DOHH2 (cell line): ENCODE measurements at regions not wholly inside any gene's neighbourhood (a gene's known extent, or its start where the extent isn't known, plus 50 kb on each side); places are given as distances from the start of the nearest gene placed in this dataset.

Experiments
- H3F3A ChIP-seq: fragments of 200-600 bp; sonication (generic), shearing (Covaris generic); 2 replicates; pipeline ENCODE4 v1.6.0; 2016; ENCODE audit warnings: antibody characterized with exemption, mild to moderate bottlenecking; ENCODE audit not compliant: control insufficient read depth, insufficient read depth
- H3K27ac ChIP-seq: fragments of 200-600 bp; sonication (generic); 2 replicates; pipeline ENCODE4 v1.5.1; 2014; ENCODE audit warnings: low read depth, mild to moderate bottlenecking, low read length, moderate library complexity
- H3K27me3 ChIP-seq: fragments of 200-600 bp; sonication (generic); 2 replicates; pipeline ENCODE4 v1.6.1; 2014; ENCODE audit warnings: mild to moderate bottlenecking, low read length, mixed read lengths; ENCODE audit not compliant: control insufficient read depth
- H3K36me3 ChIP-seq: fragments of 200-600 bp; sonication (generic); 2 replicates; pipeline ENCODE4 v1.6.1; 2014; ENCODE audit warnings: mild to moderate bottlenecking, low read length, moderate library complexity, mixed read lengths; ENCODE audit not compliant: control insufficient read depth
- H3K4me1 ChIP-seq: fragments of 200-600 bp; sonication (generic); 2 replicates; pipeline ENCODE4 v1.6.1; 2014; ENCODE audit warnings: mild to moderate bottlenecking, low read length, mixed read lengths; ENCODE audit not compliant: control insufficient read depth
- H3K4me2 ChIP-seq: fragments of 200-600 bp; sonication (generic); 2 replicates; pipeline ENCODE4 v1.6.0; 2014; ENCODE audit warnings: mild to moderate bottlenecking, low read length, moderate library complexity
- H3K4me3 ChIP-seq: fragments of 200-600 bp; sonication (generic); 2 replicates; pipeline ENCODE4 v1.5.1; 2014; ENCODE audit warnings: mild to moderate bottlenecking, low read length, mixed read lengths
- H3K79me2 ChIP-seq: fragments of 200-600 bp; sonication (generic); 2 replicates; pipeline ENCODE4 v1.6.1; 2014; ENCODE audit warnings: mild to moderate bottlenecking, low read length, mixed read lengths; ENCODE audit not compliant: control insufficient read depth
- H3K9me2 ChIP-seq: fragments of 200-600 bp; sonication (generic); replicated peaks from 2 replicates; pipeline ENCODE4 v1.6.1; 2014; ENCODE audit warnings: mild to moderate bottlenecking, low read length, mixed read lengths; ENCODE audit not compliant: control insufficient read depth
- H3K9me3 ChIP-seq: fragments of 200-600 bp; sonication (generic); 2 replicates; pipeline ENCODE4 v1.6.1; 2014; ENCODE audit warnings: antibody characterized with exemption, low read length, mixed read lengths; ENCODE audit not compliant: control insufficient read depth, insufficient read depth
- H4K20me1 ChIP-seq: fragments of 200-600 bp; sonication (generic); 2 replicates; pipeline ENCODE4 v1.6.0; 2014; ENCODE audit warnings: low read depth, mild to moderate bottlenecking, antibody characterized with exemption, low read length, moderate library complexity; ENCODE audit not compliant: control insufficient read depth, insufficient read depth
- EZH2phosphoT487 ChIP-seq: fragments of 200-600 bp; sonication (generic); IDR thresholded peaks from 2 replicates; pipeline ENCODE4 v1.6.1; 2017; ENCODE audit warnings: borderline replicate concordance, mild to moderate bottlenecking, antibody characterized with exemption, low read length, moderate library complexity, mixed read lengths
- TF ChIP-seq, protein P1 (sequence below): fragments of 200-600 bp; sonication (generic); IDR thresholded peaks from one replicate; pipeline ENCODE4 v1.5.1; 2014; ENCODE audit warnings: antibody characterized with exemption, mild to moderate bottlenecking, low read depth, low read length; ENCODE audit not compliant: poor library complexity, severe bottlenecking

DNA sequence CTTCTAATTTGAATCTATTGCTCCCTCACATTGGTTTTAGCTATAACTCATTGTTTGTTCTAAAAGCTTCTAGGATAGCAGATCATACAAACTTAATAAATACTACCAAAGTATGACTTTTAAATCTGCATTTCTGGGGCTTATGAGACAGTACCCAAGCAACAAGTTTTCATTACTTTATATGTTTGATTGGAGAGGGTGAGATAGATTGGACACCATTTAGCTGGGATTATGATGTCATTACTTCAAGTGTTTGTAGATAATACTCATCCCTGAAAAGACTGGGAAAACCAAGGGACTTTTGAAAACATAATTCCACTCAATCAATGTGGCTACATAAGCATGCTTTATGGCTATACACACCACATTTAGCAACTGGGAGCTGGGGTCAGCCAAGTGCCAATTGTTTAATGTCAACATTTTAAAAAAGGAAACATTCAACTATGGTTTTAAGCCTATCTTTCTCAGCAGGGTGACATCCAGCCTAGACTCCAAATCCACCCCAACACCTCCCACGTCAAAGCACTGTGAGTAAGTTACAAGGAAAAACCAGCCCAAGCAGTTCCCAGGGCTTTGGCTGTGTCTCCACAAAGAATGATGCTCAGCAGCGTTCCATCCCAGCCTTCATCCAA lies 119.9 kb downstream of the ETAA1 start:
- TF ChIP-seq EZH2phosphoT487 = no peak
- TF ChIP-seq, protein P1, sequence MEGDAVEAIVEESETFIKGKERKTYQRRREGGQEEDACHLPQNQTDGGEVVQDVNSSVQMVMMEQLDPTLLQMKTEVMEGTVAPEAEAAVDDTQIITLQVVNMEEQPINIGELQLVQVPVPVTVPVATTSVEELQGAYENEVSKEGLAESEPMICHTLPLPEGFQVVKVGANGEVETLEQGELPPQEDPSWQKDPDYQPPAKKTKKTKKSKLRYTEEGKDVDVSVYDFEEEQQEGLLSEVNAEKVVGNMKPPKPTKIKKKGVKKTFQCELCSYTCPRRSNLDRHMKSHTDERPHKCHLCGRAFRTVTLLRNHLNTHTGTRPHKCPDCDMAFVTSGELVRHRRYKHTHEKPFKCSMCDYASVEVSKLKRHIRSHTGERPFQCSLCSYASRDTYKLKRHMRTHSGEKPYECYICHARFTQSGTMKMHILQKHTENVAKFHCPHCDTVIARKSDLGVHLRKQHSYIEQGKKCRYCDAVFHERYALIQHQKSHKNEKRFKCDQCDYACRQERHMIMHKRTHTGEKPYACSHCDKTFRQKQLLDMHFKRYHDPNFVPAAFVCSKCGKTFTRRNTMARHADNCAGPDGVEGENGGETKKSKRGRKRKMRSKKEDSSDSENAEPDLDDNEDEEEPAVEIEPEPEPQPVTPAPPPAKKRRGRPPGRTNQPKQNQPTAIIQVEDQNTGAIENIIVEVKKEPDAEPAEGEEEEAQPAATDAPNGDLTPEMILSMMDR = no peak
- Histone ChIP-seq H3K27me3 (no peaks in the 10 kb centered on the region), H3K4me1 (no peaks in the 10 kb centered on the region), H3K27ac (no peak overlapping the region), H3K36me3 (no peaks in the 10 kb centered on the region), H3K4me2 (no peak overlapping the region), H3K9me2 (no peaks in the 10 kb centered on the region), H3K4me3 (no peak overlapping the region), H3K79me2 (no peaks in the 10 kb centered on the region), H3F3A (no peaks in the 10 kb centered on the region), H4K20me1 (no peaks in the 10 kb centered on the region), H3K9me3 (no peaks in the 10 kb centered on the region)

DNA sequence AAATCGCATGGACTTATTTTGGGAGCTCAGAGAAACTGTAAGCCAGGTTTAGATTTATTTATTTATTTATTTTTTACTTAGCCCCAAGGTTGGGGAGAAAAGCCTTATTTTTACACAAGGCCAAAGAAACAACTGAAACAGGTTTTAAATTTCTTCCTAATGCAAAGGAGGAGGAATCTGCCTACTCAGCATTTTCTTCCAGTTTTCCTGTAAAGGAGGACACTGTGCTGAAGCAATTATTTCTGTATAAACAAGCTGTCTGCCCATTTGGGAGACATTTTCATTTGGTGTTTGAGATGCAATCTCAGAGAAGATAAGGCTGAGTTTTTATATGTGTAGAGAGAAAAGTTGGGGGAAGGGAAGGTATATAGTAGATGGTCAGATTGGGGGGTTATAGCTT lies 125.0 kb downstream of the ETAA1 start:
- no peaks in the 10 kb centered on the region for H3K79me2 ChIP-seq
- H3K27ac ChIP-seq = no peak overlapping the region
- 0 out of 2 replicates have a peak, but pooled peaks cover 2% of the 10 kb centered on the region for H3K9me2 ChIP-seq
- H3K4me1 ChIP-seq = no peaks in the 10 kb centered on the region
- H3K9me3 ChIP-seq = no peaks in the 10 kb centered on the region
- no peaks in the 10 kb centered on the region for H3K36me3 ChIP-seq
- no peak overlapping the region for H3K4me2 ChIP-seq
- no peaks in the 10 kb centered on the region for H4K20me1 ChIP-seq
- no peak for TF ChIP-seq EZH2phosphoT487
- TF ChIP-seq, protein P1 = no peak
- no peak overlapping the region for H3K4me3 ChIP-seq
- H3F3A ChIP-seq = no peaks in the 10 kb centered on the region
- no peaks in the 10 kb centered on the region for H3K27me3 ChIP-seq

DNA sequence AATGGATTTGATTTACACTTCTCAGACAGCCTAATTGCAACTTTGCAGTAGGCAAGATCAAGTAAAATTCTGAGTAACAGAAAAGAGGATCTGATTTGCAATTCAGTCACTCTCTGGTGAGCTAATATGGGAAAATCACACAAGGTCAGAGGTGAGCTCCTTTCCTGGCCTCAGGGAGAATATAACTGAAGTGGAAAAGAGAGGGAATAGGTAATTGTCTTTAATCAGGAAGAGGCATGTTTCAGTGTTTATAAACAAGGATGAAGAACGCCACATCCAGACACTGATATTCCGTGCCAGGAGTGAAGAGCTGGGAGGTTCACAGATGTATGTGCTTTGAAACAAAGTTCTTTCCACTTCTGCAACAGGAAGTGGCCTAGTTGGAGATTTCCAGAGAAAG lies 127.1 kb downstream of the ETAA1 start:
- Histone ChIP-seq H3K4me1 (no peaks in the 10 kb centered on the region), H3K27me3 (no peaks in the 10 kb centered on the region), H3K79me2 (no peaks in the 10 kb centered on the region), H3K4me2 (no peak overlapping the region), H3K36me3 (no peaks in the 10 kb centered on the region), H4K20me1 (no peaks in the 10 kb centered on the region), H3K9me3 (no peaks in the 10 kb centered on the region), H3K9me2 (0 out of 2 replicates have a peak, but pooled peaks cover 2% of the 10 kb centered on the region), H3F3A (no peaks in the 10 kb centered on the region), H3K27ac (no peak overlapping the region), H3K4me3 (no peak overlapping the region)
- TF ChIP-seq EZH2phosphoT487 = no peak
- TF ChIP-seq, protein P1 = no peak
